ENCODE measurements at regions not wholly inside any gene's neighbourhood (a gene's known extent, or its start where the extent isn't known, plus 50 kb on each side); places are given as distances from the start of the nearest gene placed in this dataset.

DNA sequence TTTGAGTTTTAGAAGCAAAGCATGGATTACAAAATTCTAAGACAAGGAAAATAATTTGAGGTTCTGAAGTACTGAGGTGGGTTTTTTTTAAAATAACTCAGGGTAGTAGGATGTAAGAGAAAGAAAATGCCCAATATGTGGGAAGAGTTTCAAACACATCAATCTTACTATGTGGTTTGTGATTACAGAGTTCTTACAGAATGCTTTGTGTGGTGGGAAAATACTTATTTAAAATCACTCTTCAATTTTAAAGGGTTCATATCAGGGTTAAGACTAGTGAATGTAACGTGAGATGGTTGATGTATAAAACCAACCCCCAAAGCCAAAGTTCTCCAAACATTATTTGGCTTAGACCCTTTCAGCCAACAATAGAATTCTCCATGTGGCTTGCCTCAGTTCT lies 173.5 kb downstream of the UBE2E3 start:
- no peak for TF ChIP-seq POLR2AphosphoS5 (IDR thresholded peaks at IDR 0.05)
- TF ChIP-seq, protein P1, sequence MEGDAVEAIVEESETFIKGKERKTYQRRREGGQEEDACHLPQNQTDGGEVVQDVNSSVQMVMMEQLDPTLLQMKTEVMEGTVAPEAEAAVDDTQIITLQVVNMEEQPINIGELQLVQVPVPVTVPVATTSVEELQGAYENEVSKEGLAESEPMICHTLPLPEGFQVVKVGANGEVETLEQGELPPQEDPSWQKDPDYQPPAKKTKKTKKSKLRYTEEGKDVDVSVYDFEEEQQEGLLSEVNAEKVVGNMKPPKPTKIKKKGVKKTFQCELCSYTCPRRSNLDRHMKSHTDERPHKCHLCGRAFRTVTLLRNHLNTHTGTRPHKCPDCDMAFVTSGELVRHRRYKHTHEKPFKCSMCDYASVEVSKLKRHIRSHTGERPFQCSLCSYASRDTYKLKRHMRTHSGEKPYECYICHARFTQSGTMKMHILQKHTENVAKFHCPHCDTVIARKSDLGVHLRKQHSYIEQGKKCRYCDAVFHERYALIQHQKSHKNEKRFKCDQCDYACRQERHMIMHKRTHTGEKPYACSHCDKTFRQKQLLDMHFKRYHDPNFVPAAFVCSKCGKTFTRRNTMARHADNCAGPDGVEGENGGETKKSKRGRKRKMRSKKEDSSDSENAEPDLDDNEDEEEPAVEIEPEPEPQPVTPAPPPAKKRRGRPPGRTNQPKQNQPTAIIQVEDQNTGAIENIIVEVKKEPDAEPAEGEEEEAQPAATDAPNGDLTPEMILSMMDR (IDR thresholded peaks at IDR 0.05), result no peak
- no peak for TF ChIP-seq POLR2A (IDR thresholded peaks at IDR 0.05)
- TF ChIP-seq EP300 (IDR thresholded peaks at IDR 0.05; ENCODE audit: low read depth), result no peak
